IPS-NIHi7 (cell line): ENCODE measurements at regions not wholly inside any gene's neighbourhood (a gene's known extent, or its start where the extent isn't known, plus 50 kb on each side); places are given as distances from the start of the nearest gene placed in this dataset.

Experiments used
- DNase-seq: peaks from one replicate; pipeline ENCODE4 v3.0.0; 2012; ENCODE audit warnings: mixed read lengths; ENCODE audit errors: extremely low spot score

GRCh38 chr5:143561219-143561618 is 157.7 kb upstream of the NR3C1 start:
- DNase-seq: no peak

- DNase-seq: no peak
These were observed 156.9 kb upstream of the NR3C1 start for GRCh38 chr5:143560378-143560777.

GRCh38 chr5:143559586-143560109 is 156.2 kb upstream of the NR3C1 start:
- no peak for DNase-seq

GRCh38 chr5:143558048-143558447 is 154.6 kb upstream of the NR3C1 start:
- no peak for DNase-seq

- DNase-seq: no peak
These were observed 153.8 kb upstream of the NR3C1 start for GRCh38 chr5:143557061-143557818.

GRCh38 chr5:143554918-143555477 is 151.5 kb upstream of the NR3C1 start:
- DNase-seq: no peak

- DNase-seq: no peak
These were observed 150.8 kb upstream of the NR3C1 start for GRCh38 chr5:143554187-143554717.

GRCh38 chr5:143552680-143553079 is 149.2 kb upstream of the NR3C1 start:
- no peak for DNase-seq

GRCh38 chr5:143551820-143552251 is 148.3 kb upstream of the NR3C1 start:
- DNase-seq: no peak

- DNase-seq: no peak
These were observed 147.6 kb upstream of the NR3C1 start for GRCh38 chr5:143550986-143551630.

GRCh38 chr5:143547342-143547741 is 143.9 kb upstream of the NR3C1 start:
- no peak for DNase-seq

GRCh38 chr5:143546394-143546793 is 142.9 kb upstream of the NR3C1 start:
- no peak for DNase-seq

GRCh38 chr5:143544606-143545005 is 141.1 kb upstream of the NR3C1 start:
- DNase-seq: no peak

- DNase-seq: no peak
These were observed 140.1 kb upstream of the NR3C1 start for GRCh38 chr5:143543358-143544255.

GRCh38 chr5:143542798-143543144 is 139.3 kb upstream of the NR3C1 start:
- no peak for DNase-seq

- no peak for DNase-seq
These were observed 138.7 kb upstream of the NR3C1 start for GRCh38 chr5:143541943-143542797.

GRCh38 chr5:143539742-143540141 is 136.3 kb upstream of the NR3C1 start:
- DNase-seq: no peak

GRCh38 chr5:143537056-143537455 is 133.6 kb upstream of the NR3C1 start:
- no peak for DNase-seq

- DNase-seq: no peak
These were observed 132.9 kb upstream of the NR3C1 start for GRCh38 chr5:143536364-143536763.

GRCh38 chr5:143534761-143535154 is 131.3 kb upstream of the NR3C1 start:
- no peak for DNase-seq
